NCI-H226 (cell line): ENCODE measurements at regions not wholly inside any gene's neighbourhood (a gene's known extent, or its start where the extent isn't known, plus 50 kb on each side); places are given as distances from the start of the nearest gene placed in this dataset.
A peak's percentile ranks its signal among the peaks of the same experiment; 100 is the strongest.
"Not testable (repeated sequence)": the region's sequence is repeated elsewhere in the genome, so short reads cannot be mapped to it uniquely, and the experiment has no call there.

Experiments
- DNase-seq: peaks from one replicate; pipeline ENCODE4 v3.0.0-alpha.2; 2015

DNA sequence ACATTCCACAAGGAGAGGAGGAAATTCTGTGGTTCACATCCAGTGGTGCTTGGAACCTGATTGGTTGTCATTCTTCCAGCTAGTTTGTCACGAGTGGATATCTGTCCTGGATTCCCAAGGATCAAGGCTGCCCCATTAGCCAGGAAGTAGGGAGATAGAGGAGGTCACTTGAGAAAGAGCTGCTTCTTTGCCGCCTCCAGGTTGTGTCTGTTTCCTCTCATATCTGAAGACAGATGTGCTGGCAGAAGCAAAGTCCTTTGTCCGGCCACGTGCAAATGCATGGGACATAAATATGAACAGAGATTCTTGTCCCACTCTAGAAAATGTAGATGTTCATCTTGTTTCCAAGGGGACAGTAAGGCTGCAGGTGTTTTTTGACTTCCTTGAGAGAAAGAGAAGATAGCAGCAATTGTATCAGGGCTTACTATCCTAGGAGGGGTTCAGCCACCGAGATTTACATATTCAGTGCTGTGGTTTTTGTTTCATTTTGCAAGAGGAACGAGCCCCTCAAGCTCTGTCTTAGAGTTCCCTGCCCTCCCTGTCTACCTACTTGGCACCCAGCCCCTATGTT, 174.4 kb downstream of the RPIA start:
- DNase-seq, result no peak

DNA sequence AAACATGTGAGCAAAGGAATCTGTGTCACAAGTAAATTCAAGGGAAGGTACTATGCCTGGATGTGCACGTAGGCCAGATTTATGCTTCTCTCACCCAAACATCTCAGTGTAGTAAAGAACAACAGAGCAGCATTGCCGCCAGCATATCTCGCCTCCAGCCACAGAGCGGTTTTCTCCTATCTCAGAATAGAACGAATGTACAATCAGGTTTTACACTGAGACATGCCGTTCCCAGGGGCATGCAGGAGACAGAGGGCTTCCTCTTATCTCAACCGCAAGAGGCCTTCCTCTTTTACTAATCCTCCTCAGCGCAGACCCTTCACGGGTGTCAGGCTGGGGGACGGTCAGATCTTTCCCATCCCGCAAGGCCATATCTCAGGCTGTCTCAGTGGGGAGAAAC, 175.3 kb downstream of the RPIA start:
- DNase-seq, result no peak

DNA sequence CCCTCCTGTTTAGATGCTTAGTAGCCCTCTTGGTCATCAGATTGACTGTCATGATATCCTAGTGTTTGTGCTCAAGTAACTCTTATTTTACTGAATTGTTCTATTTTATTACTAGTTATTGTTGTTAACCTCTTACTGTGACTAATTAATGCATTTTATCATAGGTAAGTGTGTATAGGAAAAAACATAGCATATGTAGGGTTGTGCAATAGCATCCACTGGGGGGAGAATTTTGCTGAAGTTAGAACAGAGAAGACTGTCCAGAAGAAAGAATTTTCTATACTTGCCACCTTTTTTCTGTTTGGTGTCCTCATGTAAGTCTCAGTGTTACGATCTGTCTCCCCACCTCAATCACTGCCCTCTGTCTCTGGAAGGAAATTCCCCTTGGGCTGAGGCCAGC, 177.4 kb downstream of the RPIA start:
- DNase-seq, result no peak

DNA sequence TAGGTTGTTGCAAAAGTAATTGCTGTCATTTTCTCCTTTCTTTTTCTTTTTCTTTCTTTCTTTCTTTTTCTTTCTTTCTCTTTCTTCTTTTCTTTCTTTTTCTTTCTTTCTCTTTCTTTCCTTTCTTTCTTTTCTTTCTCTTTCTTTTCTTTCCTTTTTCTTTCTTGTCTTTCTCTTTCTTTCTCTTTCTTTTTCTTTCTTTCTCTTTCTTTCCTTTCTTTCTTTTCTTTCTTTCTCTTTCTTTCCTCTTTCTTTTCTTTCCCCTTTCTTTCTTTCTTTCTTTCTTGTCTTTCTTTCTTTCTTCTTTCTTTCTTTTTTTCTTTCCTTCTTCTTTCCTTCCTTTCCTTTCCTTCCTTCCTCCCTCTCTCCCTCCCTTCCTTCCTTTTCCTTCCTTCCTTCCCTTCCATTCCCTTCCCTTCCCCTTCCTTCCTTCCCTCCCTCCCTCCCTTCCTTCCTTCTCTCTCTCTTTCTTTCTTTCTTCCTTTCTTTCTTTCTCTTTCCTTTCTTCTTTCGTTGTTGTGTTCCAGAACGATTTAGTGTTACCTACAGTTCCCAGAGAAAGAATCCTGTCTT, 178.9 kb downstream of the RPIA start:
- no peak for DNase-seq

DNA sequence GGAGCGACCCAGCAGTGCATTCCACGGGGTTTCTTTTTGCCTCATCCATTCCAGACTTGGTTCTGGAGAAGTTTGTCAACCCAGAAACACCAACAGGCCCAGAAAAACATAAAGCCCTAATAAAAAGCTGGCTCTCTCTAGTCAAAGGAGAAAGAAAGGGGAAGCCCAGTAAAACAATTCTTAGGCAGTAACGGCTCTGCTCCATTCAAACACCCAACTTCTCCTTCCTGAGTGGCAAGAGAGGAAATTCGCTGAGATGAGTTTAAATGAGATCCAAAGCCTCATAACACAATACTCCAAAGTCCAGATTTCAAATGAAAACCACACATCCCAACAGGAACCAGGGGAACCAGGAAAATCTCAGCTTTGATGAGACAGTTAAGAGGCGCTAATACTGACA, 179.9 kb downstream of the RPIA start:
- no peak for DNase-seq

DNA sequence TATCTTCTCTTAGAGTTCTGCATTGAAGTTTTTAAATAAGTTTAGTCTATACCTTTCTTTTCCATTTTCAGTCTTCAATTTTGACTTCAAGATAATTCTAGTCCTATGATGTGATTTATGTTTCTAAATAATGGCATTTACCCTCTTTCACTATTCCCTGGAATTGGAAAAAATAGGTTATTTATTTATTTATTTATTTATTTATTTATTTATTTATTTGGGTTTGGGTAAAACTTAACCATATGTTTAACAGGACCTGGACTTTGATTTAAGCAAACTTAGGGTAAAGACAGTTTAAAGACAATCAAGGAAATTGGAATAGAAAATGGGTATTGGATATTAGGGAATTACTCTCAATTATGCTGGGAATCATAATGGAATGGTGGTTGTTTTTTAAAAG, 182.1 kb downstream of the RPIA start:
- no peak for DNase-seq

DNA sequence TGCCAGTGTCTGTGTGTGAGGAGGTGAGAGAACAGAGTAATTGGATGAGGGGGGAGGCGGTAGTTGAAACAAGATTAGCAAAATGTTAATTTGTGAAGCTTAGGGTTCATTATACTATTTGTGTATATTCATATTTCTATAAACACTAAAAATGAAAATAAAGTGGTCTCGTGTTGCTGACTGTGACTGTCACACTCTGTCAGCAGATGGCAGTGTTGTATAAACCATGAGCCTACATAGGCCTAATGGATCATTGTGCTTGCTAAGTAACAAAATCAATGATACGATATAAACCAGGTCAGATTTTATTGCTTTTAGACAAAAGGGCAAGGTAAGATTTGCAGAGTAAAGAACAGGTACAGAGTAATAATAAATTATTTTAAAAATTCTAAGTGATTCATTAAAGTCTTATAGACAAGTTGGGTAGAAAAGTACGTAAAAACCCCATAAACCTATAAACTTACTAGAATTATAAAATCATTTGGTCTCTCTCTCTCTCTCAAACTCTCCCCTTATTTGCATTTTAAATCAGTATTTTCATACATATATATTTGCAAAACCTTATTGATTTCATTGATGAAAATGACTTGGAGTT, 182.7 kb downstream of the RPIA start:
- peak; percentile 31 for DNase-seq

DNA sequence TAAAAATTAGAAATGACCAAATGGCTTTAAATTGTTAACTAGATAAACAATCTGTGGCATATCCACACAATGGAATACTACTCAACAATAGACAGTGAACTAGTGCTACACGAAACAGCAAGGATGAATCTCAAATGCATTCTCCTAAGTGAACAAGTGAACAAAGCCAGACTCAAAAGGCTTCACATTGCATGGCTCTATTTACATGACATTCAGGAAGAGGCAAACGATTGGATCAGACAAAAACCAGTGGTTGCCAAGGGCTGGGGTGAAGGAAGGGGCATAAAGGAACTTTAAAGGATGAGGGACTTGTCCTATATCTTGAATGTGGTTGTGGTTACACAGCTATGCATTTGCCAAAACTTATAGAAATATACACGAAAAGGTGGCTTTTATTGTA, 184.3 kb downstream of the RPIA start:
- DNase-seq, result no peak

DNA sequence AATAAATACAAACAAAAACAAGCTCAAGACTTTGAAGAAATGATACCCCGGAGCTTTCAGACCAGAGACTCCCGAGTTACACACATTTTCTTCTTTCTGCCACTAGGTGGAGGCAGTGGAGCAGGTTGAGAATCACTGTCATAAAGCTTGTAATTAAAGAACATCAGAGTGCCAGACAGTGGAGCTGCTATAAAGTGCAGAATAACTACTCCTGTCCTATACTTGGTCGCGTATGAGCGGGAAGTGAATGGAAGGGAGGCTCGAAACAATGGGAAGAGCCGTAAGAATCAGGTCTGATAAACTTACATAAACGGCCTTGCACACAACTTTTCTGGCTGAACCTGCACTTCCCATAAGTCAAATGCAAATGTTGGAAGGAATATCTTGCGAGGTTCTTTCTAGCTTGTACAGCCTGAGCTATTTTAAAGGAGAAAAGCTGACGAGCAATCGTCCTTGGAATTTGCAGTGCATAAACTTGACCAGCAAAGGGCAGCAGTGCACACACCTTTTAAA, 189.0 kb downstream of the RPIA start:
- peak; percentile 23 for DNase-seq

DNA sequence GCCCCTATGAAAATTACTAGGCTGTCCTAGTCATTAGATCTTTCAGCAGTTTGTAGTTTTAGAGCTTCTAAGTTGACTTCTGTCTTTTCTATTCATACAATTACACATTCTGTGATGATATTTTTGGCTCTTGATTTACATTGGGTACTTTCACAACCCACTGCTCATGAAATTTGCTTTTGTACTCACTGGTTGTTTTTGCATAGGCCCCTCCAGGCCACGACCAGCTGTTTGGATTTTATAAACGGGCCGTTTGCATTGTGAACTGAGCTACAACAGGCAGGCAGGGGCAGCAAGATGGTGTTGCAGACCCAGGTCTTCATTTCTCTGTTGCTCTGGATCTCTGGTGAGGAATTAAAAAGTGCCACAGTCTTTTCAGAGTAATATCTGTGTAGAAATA, 193.8 kb downstream of the RPIA start:
- DNase-seq, result no peak

DNA sequence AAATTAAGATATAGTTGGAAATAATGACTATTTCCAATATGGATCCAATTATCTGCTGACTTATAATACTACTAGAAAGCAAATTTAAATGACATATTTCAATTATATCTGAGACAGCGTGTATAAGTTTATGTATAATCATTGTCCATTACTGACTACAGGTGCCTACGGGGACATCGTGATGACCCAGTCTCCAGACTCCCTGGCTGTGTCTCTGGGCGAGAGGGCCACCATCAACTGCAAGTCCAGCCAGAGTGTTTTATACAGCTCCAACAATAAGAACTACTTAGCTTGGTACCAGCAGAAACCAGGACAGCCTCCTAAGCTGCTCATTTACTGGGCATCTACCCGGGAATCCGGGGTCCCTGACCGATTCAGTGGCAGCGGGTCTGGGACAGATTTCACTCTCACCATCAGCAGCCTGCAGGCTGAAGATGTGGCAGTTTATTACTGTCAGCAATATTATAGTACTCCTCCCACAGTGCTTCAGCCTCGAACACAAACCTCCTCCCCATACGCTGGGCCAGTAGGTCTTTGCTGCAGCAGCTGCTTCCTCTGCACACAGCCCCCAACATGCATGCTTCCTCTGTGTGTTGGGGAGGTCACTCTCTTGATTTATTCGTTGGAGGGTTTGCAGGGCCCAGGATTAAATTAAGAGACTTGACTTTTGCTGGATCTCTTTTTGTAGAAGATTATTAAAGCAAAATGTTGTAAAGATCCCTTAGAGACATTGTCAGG, 194.4 kb downstream of the RPIA start:
- no peak for DNase-seq

DNA sequence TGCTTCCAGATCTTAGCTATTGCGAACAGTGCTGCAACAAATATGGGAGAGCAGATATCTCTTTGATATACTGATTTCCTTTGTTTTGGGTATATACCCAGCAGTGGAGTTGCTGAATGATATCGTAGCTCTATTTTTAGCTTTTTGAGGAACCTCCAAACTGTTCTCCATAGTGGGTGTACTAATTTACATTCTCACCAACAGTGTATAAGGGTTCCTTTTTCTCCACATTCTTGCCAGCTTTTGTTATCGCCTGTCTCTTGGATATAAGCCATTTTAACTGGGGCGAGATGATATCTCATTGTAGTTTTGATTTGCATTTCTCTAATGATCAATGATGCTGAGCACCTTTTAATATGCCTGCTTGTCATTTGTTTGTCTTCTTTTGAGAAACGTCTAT, 196.0 kb downstream of the RPIA start:
- DNase-seq, result not testable (repeated sequence)

DNA sequence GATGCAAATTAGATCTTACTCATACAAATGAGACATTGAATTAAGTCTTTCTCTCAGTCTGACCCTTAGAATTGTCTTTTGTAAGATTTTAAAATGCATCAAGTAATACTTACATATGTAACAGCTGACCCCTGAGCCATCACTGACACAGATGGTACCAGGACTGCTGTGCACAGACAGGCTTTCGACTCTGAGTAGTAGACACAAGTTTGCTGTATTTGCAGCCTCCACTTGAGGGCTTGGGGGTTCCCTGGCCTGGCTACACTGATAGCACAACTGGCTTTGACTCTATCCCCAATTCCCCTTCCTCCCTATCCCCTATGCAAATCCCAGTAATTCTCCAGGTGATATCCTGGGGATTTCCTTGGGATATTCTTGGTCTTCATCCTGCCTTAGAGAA, 200.7 kb downstream of the RPIA start:
- DNase-seq, result no peak

DNA sequence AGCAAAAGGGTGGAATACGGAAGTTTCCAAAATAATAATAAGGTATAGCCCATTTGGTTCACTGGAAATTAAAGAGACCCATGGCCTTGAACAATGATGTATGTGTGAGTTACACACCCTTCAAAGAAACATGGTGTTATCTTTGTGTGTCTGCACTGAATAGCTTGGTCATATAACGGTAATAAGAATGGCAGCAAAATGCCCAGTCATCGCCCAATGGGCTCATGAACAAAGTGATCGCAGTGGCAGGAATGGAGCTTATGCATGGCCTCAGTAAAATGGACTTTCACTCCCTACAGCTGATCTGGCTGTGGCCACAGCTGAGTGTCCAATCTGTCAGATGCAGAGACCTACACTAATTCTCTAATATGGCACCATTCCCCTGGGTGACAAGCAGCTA, 201.3 kb downstream of the RPIA start:
- DNase-seq, result no peak

DNA sequence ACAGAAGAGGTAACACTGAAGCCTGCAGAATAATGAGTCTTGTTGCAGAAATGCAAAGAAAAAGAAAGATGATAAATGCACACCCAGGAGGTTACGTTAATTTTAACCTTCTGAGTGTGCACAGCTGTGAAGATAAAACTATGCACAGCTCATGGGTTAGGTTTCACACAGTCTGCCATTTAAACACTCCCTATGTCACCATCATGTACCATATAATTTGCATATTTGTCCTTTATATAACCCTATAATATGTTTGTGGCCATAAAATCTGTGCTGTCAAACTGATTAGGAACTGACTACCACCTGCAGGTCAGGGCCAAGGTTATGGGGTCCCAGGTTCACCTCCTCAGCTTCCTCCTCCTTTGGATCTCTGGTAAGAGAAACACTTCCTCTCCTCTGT, 205.5 kb downstream of the RPIA start:
- no peak for DNase-seq

DNA sequence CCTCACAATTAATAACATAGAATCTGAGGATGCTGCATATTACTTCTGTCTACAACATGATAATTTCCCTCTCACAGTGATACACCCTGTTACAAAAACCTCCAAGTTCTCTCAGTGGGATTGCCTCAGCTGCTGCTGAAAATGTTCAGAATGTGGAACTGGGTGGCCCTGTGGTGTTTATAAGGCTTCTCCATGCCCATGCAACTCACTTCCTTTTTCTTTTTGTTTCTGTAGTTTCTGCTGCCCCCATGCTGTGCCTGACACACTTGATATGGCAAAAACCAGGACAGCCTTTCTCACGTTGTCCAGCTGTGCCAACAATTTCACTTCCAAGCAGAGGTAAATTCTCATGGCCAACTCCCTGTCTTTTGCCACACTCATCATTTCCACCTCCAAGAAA, 206.2 kb downstream of the RPIA start:
- no peak for DNase-seq

DNA sequence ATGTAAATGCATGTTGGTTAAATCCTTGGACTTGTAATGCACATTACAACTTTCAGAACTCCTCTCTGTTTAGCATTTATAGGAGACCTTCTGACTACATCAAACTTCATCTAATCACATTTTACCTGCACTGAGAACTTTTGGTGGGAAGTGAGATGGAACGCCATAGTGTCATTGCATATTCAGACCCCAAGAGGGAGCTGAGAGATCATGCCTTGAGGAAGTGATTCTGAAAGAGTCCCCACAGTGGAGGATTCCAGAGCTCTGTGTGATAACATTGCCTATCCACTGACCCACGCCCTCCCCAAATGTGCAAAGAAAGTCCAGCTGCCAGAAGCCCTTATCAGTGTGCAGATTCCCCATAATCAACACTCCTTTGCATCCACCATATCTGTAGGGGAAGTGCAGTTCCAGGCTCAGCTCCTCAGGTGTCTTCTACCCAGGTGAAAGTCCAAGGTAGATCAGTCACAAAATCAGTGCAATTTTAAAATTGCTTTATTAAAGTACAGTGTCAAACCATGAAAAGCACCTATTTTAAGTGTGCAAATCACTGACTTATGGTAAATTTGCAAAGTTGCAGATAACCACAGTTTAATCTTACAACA, 212.4 kb downstream of the RPIA start:
- DNase-seq, result no peak

DNA sequence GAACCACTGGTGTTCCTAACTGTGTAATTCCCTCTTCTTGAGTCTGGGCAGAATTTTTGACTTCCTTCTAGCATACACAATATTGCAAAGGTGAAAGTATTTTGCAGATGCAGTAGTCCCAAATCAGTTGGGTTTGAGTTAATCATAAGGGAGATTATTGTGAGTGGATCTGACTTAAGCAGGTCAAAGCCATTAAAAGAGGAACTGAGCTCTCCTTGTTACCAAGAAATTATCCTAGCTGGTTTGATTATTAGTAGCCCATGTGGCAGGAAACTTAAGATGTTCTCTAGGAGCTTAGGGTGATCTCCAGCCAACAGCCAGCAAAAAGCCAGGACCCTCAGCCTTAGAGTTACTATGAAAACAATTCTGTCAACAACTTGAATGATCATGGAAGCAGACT, 221.8 kb downstream of the RPIA start:
- DNase-seq, result no peak

DNA sequence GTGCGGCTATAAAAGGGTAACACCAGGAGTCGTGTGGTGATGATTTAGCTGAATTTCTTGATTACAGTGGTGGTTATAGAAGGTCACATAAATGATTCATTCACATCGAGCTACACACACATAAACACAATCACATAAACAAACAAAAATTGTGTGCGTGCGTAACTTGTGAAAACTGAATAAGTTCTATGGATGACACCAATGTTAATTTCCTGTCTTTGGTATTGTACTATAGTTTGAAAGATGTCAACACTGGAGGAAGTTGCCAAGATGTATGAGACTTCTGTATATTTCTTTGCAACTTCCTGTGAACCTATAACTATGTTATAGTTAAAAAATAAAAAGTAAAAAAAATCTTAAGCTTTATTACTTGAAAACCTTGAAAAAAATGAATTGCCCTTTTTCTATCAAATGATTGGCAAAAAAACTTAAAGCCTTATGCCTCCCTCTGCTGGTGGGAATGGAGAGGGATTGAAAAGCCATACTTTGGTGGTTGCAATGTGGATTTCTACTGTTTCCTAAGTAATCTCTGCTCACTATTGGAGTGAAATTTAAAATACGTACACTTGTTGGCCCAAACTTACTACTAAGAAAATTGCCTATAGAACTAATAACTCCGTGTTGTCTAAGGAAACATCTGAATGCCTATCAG, 227.7 kb downstream of the RPIA start:
- peak; percentile 6 for DNase-seq

DNA sequence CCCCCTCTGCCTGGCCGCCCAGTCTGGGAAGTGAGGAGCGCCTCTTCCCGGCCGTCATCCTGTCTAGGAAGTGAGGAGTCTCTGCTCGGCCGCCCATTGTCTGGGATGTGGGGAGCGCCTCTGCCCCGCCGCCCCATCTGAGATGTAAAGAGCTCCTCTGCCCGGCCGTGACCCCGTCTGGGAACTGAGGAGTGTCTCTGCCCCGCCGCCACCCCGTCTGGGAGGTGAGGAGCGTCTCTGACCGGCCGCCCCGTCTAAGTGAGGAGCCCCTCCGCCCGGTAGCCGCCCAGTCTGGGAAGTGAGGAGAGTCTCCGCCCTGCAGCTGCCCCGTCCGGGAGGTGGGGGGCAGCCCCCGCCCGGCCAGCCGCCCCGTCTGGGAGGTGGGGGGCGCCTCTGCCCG, 228.9 kb downstream of the RPIA start:
- not testable (repeated sequence) for DNase-seq

DNA sequence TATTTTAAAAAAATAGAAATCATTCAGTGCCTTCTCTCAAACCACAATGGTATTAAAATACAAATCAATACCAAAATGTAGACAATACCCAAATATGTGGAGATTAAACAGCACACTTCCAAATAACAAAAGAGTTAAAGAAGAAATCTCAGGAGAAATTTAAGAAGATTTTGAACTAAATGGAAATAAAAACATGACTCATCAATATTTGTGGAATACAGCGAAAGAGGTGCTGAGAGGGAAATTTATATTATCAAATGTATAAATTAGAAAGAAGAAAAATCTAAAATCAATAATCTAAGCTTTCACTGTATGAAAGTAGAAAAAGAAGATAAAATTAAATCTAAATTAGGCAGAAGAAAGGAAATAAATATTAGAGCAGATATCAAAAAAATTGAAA, 233.1 kb downstream of the RPIA start:
- DNase-seq, result no peak

DNA sequence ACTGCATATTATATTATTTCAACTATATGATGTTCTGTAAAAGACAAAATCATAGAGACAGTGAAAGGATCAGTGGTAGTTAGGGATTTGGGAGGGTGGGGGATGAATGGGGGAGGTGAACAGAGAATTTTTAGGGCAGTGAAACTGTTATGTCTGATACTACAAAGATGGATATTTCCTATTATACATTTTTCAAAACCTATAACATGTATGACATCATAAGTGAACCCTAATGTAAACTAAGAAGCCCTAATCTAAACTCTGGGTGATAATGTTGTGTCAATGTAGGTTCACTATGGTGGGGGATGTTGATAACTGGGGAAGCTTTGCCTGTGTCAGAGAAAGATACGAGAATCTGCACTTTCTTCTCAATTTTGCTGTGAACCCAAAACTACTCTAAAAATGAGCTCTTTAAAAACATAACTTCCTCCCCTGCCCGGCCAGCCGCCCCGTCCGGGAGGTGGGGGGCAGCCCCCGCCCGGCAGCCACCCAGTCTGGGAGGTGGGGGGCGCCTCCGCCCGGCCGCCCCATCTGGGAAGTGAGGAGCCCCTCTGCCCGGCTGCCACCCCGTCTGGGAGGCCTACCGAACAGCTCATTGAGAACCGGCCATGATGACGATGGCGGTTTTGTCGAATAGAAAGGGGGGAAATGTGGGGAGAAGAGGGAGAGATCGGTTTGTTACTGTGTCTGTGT, 234.4 kb downstream of the RPIA start:
- no peak for DNase-seq

DNA sequence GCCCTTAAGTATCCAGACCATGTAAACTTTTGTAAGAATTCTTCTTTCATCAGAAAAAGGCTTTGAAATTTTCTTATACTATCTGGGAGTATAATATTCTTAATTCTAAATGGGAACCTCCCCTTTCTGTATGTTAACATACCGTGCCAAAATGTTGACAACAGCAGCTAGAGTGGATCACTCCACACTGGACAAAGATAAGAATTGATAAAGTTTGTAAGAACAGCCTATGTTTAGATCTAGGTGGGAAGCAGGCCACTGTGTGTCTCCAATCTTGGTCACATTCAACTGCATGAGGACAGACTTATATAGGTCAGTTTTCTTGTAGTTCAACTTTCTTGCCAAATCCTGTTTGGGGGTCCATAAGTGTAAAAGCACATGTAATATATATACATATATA, 235.7 kb downstream of the RPIA start:
- no peak for DNase-seq
